ENCODE measurements at regions not wholly inside any gene's neighbourhood (a gene's known extent, or its start where the extent isn't known, plus 50 kb on each side); places are given as distances from the start of the nearest gene placed in this dataset.

DNA sequence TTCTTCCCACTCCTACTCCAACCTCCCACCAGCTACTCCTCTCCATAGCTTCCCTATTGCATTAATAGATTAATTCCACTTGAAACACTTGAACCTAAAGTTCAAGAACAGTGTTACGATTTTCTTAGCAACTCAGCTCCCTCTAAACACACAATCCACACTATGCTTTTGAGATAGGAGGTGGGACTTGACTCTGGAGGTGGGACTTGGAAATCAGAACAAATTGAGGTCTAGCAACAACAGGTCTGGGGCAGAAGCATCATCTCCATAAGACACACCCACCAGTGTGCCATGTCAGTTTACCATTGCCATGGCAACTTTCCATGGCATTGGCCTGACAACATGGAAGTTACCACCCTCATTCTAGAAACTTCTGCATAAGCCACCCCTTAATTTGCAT, 336.5 kb upstream of the ALCAM start:
- ChIA-PET SMC1A (ENCODE audit: uncharacterized antibody, unreplicated experiment) (no interaction called here), CTCF (no interaction called here), POLR2A (no interaction called here), RAD21 (ENCODE audit: unreplicated experiment) (no interaction called here)
- Histone ChIP-seq H3K36me3 (ENCODE audit: control insufficient read depth in 2 of 2, insufficient read depth in 2 of 2, low read length in 1 of 2) (no peaks in the 10 kb centered on the region), H3K27ac (ENCODE audit: control insufficient read depth, insufficient read depth) (no peak overlapping the region), H3K27me3 (replicated peaks in 1 of 2; ENCODE audit: control insufficient read depth in 2 of 2, insufficient read depth in 2 of 2, low read length in 1 of 2) (no peaks in the 10 kb centered on the region), H3K4me2 (ENCODE audit: control insufficient read depth, insufficient read depth) (no peak overlapping the region), H3K9me3 (replicated peaks; ENCODE audit: control insufficient read depth, insufficient read depth, low read length) (no peaks in the 10 kb centered on the region), H4K20me1 (ENCODE audit: control insufficient read depth, insufficient read depth) (no peaks in the 10 kb centered on the region), H3K79me2 (ENCODE audit: control insufficient read depth, insufficient read depth, low read length) (no peaks in the 10 kb centered on the region), H3K4me1 (ENCODE audit: control insufficient read depth, insufficient read depth, low read length) (no peaks in the 10 kb centered on the region), H2AFZ (ENCODE audit: control insufficient read depth, low read depth, low read length) (no peak overlapping the region), H3K9ac (ENCODE audit: control insufficient read depth, insufficient read depth, low read length) (no peak overlapping the region), H3K4me3 (no peak overlapping the region)
- DNase-seq (ENCODE audit: low read depth, low spot score), result no peak
- FAIRE-seq, result no peak
- intact Hi-C loops (cut with micrococcal nuclease; ENCODE audit: unreplicated experiment) (no loop called here), in situ Hi-C loops (cut with MboI) (no loop called here)
- no TSS peak for BruUV-seq (replicated peaks)
- WGBS (ENCODE audit: insufficient coverage, insufficient replicate concordance, low lambda C conversion rate, missing lambda C conversion rate), result 0% methylated on average over 1 of the region's 1 CpG
- TF ChIP-seq RBBP5 (conservative IDR thresholded peaks at IDR 0.05) (no peak), NFIC (IDR thresholded peaks at IDR 0.05; ENCODE audit: low read depth, low read length) (no peak), NR2C2 (IDR thresholded peaks at IDR 0.05; ENCODE audit: borderline replicate concordance, control insufficient read depth, insufficient read length, low read depth) (no peak), NFYA (IDR thresholded peaks at IDR 0.05; ENCODE audit: borderline replicate concordance, low read depth, low read length) (no peak)
- ATAC-seq, result no peak

DNA sequence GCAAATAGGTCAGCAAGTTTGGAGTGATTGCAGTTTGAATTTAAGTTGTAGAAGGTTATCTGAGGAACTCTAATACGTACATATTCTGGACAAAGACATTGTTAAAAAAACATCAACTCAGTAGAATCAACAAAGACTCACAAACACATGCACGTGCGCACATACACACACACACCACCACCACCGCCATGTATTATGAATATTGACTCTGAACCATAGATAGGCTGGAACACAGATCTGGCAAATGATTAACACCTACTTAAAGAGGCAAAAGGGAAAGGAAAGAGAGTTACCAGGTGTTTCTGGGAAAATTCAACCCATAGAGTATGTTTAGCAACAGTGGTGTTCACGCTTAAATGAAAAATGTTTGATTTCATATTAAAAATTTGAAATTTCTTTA, 334.2 kb upstream of the ALCAM start:
- no peak for ATAC-seq
- Histone ChIP-seq H2AFZ (ENCODE audit: control insufficient read depth, low read depth, low read length) (no peak overlapping the region), H3K4me2 (ENCODE audit: control insufficient read depth, insufficient read depth) (no peak overlapping the region), H3K4me1 (ENCODE audit: control insufficient read depth, insufficient read depth, low read length) (no peaks in the 10 kb centered on the region), H3K4me3 (no peak overlapping the region), H4K20me1 (ENCODE audit: control insufficient read depth, insufficient read depth) (no peaks in the 10 kb centered on the region), H3K27me3 (replicated peaks in 1 of 2; ENCODE audit: control insufficient read depth in 2 of 2, insufficient read depth in 2 of 2, low read length in 1 of 2) (no peaks in the 10 kb centered on the region), H3K9me3 (replicated peaks; ENCODE audit: control insufficient read depth, insufficient read depth, low read length) (no peaks in the 10 kb centered on the region), H3K27ac (ENCODE audit: control insufficient read depth, insufficient read depth) (no peak overlapping the region), H3K9ac (ENCODE audit: control insufficient read depth, insufficient read depth, low read length) (no peak overlapping the region), H3K79me2 (ENCODE audit: control insufficient read depth, insufficient read depth, low read length) (no peaks in the 10 kb centered on the region), H3K36me3 (ENCODE audit: control insufficient read depth in 2 of 2, insufficient read depth in 2 of 2, low read length in 1 of 2) (no peaks in the 10 kb centered on the region)
- no peak for DNase-seq (ENCODE audit: low read depth, low spot score)
- RAD21 ChIA-PET (ENCODE audit: unreplicated experiment), result no interaction called here
- CTCF ChIA-PET, result no interaction called here
- POLR2A ChIA-PET, result no interaction called here
- in situ Hi-C loops (cut with MboI), result no loop called here
- BruUV-seq (replicated peaks), result no TSS peak
- intact Hi-C loops (cut with micrococcal nuclease; ENCODE audit: unreplicated experiment), result no loop called here
- SMC1A ChIA-PET (ENCODE audit: uncharacterized antibody, unreplicated experiment), result no interaction called here
- WGBS (ENCODE audit: insufficient coverage, insufficient replicate concordance, low lambda C conversion rate, missing lambda C conversion rate), result 67% methylated on average over 5 of the region's 5 CpGs
- no peak for FAIRE-seq
- TF ChIP-seq POLR2A (IDR thresholded peaks at IDR 0.05; ENCODE audit: low read depth, low read length), result no peak
- TF ChIP-seq ZSCAN29 (IDR thresholded peaks at IDR 0.05), result no peak
- TF ChIP-seq BRCA1 (IDR thresholded peaks at IDR 0.05; ENCODE audit: low read depth, low read length), result no peak
- TF ChIP-seq, protein P1, sequence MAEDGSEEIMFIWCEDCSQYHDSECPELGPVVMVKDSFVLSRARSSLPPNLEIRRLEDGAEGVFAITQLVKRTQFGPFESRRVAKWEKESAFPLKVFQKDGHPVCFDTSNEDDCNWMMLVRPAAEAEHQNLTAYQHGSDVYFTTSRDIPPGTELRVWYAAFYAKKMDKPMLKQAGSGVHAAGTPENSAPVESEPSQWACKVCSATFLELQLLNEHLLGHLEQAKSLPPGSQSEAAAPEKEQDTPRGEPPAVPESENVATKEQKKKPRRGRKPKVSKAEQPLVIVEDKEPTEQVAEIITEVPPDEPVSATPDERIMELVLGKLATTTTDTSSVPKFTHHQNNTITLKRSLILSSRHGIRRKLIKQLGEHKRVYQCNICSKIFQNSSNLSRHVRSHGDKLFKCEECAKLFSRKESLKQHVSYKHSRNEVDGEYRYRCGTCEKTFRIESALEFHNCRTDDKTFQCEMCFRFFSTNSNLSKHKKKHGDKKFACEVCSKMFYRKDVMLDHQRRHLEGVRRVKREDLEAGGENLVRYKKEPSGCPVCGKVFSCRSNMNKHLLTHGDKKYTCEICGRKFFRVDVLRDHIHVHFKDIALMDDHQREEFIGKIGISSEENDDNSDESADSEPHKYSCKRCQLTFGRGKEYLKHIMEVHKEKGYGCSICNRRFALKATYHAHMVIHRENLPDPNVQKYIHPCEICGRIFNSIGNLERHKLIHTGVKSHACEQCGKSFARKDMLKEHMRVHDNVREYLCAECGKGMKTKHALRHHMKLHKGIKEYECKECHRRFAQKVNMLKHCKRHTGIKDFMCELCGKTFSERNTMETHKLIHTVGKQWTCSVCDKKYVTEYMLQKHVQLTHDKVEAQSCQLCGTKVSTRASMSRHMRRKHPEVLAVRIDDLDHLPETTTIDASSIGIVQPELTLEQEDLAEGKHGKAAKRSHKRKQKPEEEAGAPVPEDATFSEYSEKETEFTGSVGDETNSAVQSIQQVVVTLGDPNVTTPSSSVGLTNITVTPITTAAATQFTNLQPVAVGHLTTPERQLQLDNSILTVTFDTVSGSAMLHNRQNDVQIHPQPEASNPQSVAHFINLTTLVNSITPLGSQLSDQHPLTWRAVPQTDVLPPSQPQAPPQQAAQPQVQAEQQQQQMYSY (CRISPR knock-in tag; IDR thresholded peaks at IDR 0.05), result no peak
- TF ChIP-seq, protein P2, sequence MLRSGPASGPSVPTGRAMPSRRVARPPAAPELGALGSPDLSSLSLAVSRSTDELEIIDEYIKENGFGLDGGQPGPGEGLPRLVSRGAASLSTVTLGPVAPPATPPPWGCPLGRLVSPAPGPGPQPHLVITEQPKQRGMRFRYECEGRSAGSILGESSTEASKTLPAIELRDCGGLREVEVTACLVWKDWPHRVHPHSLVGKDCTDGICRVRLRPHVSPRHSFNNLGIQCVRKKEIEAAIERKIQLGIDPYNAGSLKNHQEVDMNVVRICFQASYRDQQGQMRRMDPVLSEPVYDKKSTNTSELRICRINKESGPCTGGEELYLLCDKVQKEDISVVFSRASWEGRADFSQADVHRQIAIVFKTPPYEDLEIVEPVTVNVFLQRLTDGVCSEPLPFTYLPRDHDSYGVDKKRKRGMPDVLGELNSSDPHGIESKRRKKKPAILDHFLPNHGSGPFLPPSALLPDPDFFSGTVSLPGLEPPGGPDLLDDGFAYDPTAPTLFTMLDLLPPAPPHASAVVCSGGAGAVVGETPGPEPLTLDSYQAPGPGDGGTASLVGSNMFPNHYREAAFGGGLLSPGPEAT (IDR thresholded peaks at IDR 0.05; ENCODE audit: low read depth), result no peak
- no peak for TF ChIP-seq ESRRA (IDR thresholded peaks at IDR 0.05; ENCODE audit: low read length)
- no peak for TF ChIP-seq MYB (IDR thresholded peaks at IDR 0.05; ENCODE audit: borderline replicate concordance, low read depth, low read length)
- no peak for TF ChIP-seq ZNF274 (IDR thresholded peaks at IDR 0.05; ENCODE audit: insufficient read depth, insufficient read length)
- no peak for TF ChIP-seq MYC (IDR thresholded peaks at IDR 0.05; ENCODE audit: insufficient read depth, insufficient read length, insufficient replicate concordance, low read length, severe bottlenecking)
- TF ChIP-seq CREM (IDR thresholded peaks at IDR 0.05; ENCODE audit: low read depth), result no peak
- no peak for TF ChIP-seq JUND (IDR thresholded peaks at IDR 0.05; ENCODE audit: low read depth, low read length)
- TF ChIP-seq KLF5 (IDR thresholded peaks at IDR 0.05; ENCODE audit: partially characterized antibody), result no peak
- TF ChIP-seq NFIC (IDR thresholded peaks at IDR 0.05; ENCODE audit: low read depth, low read length), result no peak
